ENCODE measurements at regions not wholly inside any gene's neighbourhood (a gene's known extent, or its start where the extent isn't known, plus 50 kb on each side); places are given as distances from the start of the nearest gene placed in this dataset.

GRCh38 chr1:229000187-229000586 is 264.9 kb downstream of the RHOU start:
- H3K79me1 ChIP-seq (replicated peaks; ENCODE audit: low read length, poor library complexity, severe bottlenecking) = no peaks in the 10 kb centered on the region
- no peak for DNase-seq
- WGBS = 98% methylated on average over 8 of the region's 8 CpGs
- peaks cover 3 to 4% of the 10 kb centered on the region in 2 experiments for H3K27me3 ChIP-seq (ENCODE audit: control insufficient read depth in 1 of 2, insufficient read depth in 1 of 2, low read length in 2 of 2)
- H3K4ac ChIP-seq (ENCODE audit: low read depth in 1 of 2, low read length in 2 of 2) = no peak overlapping the region
- no peak overlapping the region for H2BK120ac ChIP-seq (ENCODE audit: low read depth, low read length)
- no peak overlapping the region for H2BK12ac ChIP-seq (ENCODE audit: low read length in 2 of 2)
- no peak overlapping the region for H3K18ac ChIP-seq (ENCODE audit: low read depth in 1 of 2, low read length in 2 of 2)
- no peak overlapping the region for H2BK15ac ChIP-seq (ENCODE audit: low read depth, poor library complexity, severe bottlenecking)
- H2AFZ ChIP-seq (ENCODE audit: low read depth, low read length) = no peak overlapping the region
- peaks cover 2% of the 10 kb centered on the region for H3K4me1 ChIP-seq (ENCODE audit: control insufficient read depth, insufficient read depth, low read depth, low read length)
- no peaks in the 10 kb centered on the region for H3K9me3 ChIP-seq (ENCODE audit: control insufficient read depth, low read length)
- H3K9ac ChIP-seq (ENCODE audit: low read length) = no peak overlapping the region
- H2BK5ac ChIP-seq (ENCODE audit: low read depth, low read length, poor library complexity, severe bottlenecking) = no peak overlapping the region
- no peak overlapping the region for H4K91ac ChIP-seq (ENCODE audit: low read length)
- no peak overlapping the region for H4K8ac ChIP-seq (ENCODE audit: low read length)
- no peak overlapping the region for H3K14ac ChIP-seq (ENCODE audit: low read length in 2 of 2)
- no peak overlapping the region for H2AK5ac ChIP-seq (ENCODE audit: low read length, severe bottlenecking)
- H3K23ac ChIP-seq (ENCODE audit: low read length in 2 of 2) = no peak overlapping the region
- no peak overlapping the region for H3K27ac ChIP-seq (ENCODE audit: low read length, poor library complexity, severe bottlenecking)
- H3K4me2 ChIP-seq (ENCODE audit: low read length, poor library complexity, severe bottlenecking) = no peak overlapping the region
- H3K36me3 ChIP-seq (ENCODE audit: control insufficient read depth in 1 of 2, insufficient read depth in 2 of 2, low read depth in 1 of 2, low read length in 2 of 2) = no peaks in the 10 kb centered on the region
- H3K4me3 ChIP-seq (ENCODE audit: insufficient read depth in 1 of 2, low read depth in 1 of 2, low read length in 2 of 2) = no peak overlapping the region

- no peak overlapping the region for H2AK5ac ChIP-seq (ENCODE audit: low read length, severe bottlenecking)
- WGBS = 96% methylated on average over 1 of the region's 1 CpG
- no peak overlapping the region for H2BK5ac ChIP-seq (ENCODE audit: low read depth, low read length, poor library complexity, severe bottlenecking)
- no peak overlapping the region for H4K91ac ChIP-seq (ENCODE audit: low read length)
- H3K36me3 ChIP-seq (ENCODE audit: control insufficient read depth in 1 of 2, insufficient read depth in 2 of 2, low read depth in 1 of 2, low read length in 2 of 2) = no peaks in the 10 kb centered on the region
- no peaks in the 10 kb centered on the region for H3K9me3 ChIP-seq (ENCODE audit: control insufficient read depth, low read length)
- no peak overlapping the region for H3K18ac ChIP-seq (ENCODE audit: low read depth in 1 of 2, low read length in 2 of 2)
- H3K14ac ChIP-seq (ENCODE audit: low read length in 2 of 2) = no peak overlapping the region
- H2BK120ac ChIP-seq (ENCODE audit: low read depth, low read length) = no peak overlapping the region
- no peak overlapping the region for H2BK15ac ChIP-seq (ENCODE audit: low read depth, poor library complexity, severe bottlenecking)
- no peak for DNase-seq
- no peak overlapping the region for H2AFZ ChIP-seq (ENCODE audit: low read depth, low read length)
- no peak overlapping the region for H3K4me2 ChIP-seq (ENCODE audit: low read length, poor library complexity, severe bottlenecking)
- H3K79me1 ChIP-seq (replicated peaks; ENCODE audit: low read length, poor library complexity, severe bottlenecking) = no peaks in the 10 kb centered on the region
- H3K23ac ChIP-seq (ENCODE audit: low read length in 2 of 2) = no peak overlapping the region
- H3K27me3 ChIP-seq (ENCODE audit: control insufficient read depth in 1 of 2, insufficient read depth in 1 of 2, low read length in 2 of 2) = peaks cover 7 to 8% of the 10 kb centered on the region in 2 experiments
- no peak overlapping the region for H3K4me3 ChIP-seq (ENCODE audit: insufficient read depth in 1 of 2, low read depth in 1 of 2, low read length in 2 of 2)
- H3K4ac ChIP-seq (ENCODE audit: low read depth in 1 of 2, low read length in 2 of 2) = no peak overlapping the region
- H3K4me1 ChIP-seq (ENCODE audit: control insufficient read depth, insufficient read depth, low read depth, low read length) = peaks cover 2% of the 10 kb centered on the region
- no peak overlapping the region for H3K27ac ChIP-seq (ENCODE audit: low read length, poor library complexity, severe bottlenecking)
- no peak overlapping the region for H4K8ac ChIP-seq (ENCODE audit: low read length)
- no peak overlapping the region for H2BK12ac ChIP-seq (ENCODE audit: low read length in 2 of 2)
- no peak overlapping the region for H3K9ac ChIP-seq (ENCODE audit: low read length)
Observed at GRCh38 chr1:229001467-229002011, 266.3 kb downstream of the RHOU start.

GRCh38 chr1:229002037-229002436 is 266.8 kb downstream of the RHOU start:
- peaks cover 7 to 8% of the 10 kb centered on the region in 2 experiments for H3K27me3 ChIP-seq (ENCODE audit: control insufficient read depth in 1 of 2, insufficient read depth in 1 of 2, low read length in 2 of 2)
- no peak overlapping the region for H3K4me2 ChIP-seq (ENCODE audit: low read length, poor library complexity, severe bottlenecking)
- H2BK15ac ChIP-seq (ENCODE audit: low read depth, poor library complexity, severe bottlenecking) = no peak overlapping the region
- H3K18ac ChIP-seq (ENCODE audit: low read depth in 1 of 2, low read length in 2 of 2) = no peak overlapping the region
- WGBS = 98% methylated on average over 3 of the region's 3 CpGs
- no peak overlapping the region for H3K9ac ChIP-seq (ENCODE audit: low read length)
- H2BK5ac ChIP-seq (ENCODE audit: low read depth, low read length, poor library complexity, severe bottlenecking) = no peak overlapping the region
- no peak overlapping the region for H3K14ac ChIP-seq (ENCODE audit: low read length in 2 of 2)
- no peak overlapping the region for H4K91ac ChIP-seq (ENCODE audit: low read length)
- DNase-seq = no peak
- H3K4me1 ChIP-seq (ENCODE audit: control insufficient read depth, insufficient read depth, low read depth, low read length) = peaks cover 2% of the 10 kb centered on the region
- no peak overlapping the region for H2AK5ac ChIP-seq (ENCODE audit: low read length, severe bottlenecking)
- H3K4me3 ChIP-seq (ENCODE audit: insufficient read depth in 1 of 2, low read depth in 1 of 2, low read length in 2 of 2) = no peak overlapping the region
- H2AFZ ChIP-seq (ENCODE audit: low read depth, low read length) = no peak overlapping the region
- no peaks in the 10 kb centered on the region for H3K9me3 ChIP-seq (ENCODE audit: control insufficient read depth, low read length)
- no peaks in the 10 kb centered on the region for H3K79me1 ChIP-seq (replicated peaks; ENCODE audit: low read length, poor library complexity, severe bottlenecking)
- no peak overlapping the region for H2BK120ac ChIP-seq (ENCODE audit: low read depth, low read length)
- no peak overlapping the region for H4K8ac ChIP-seq (ENCODE audit: low read length)
- no peak overlapping the region for H3K4ac ChIP-seq (ENCODE audit: low read depth in 1 of 2, low read length in 2 of 2)
- H3K36me3 ChIP-seq (ENCODE audit: control insufficient read depth in 1 of 2, insufficient read depth in 2 of 2, low read depth in 1 of 2, low read length in 2 of 2) = no peaks in the 10 kb centered on the region
- no peak overlapping the region for H3K27ac ChIP-seq (ENCODE audit: low read length, poor library complexity, severe bottlenecking)
- H2BK12ac ChIP-seq (ENCODE audit: low read length in 2 of 2) = no peak overlapping the region
- no peak overlapping the region for H3K23ac ChIP-seq (ENCODE audit: low read length in 2 of 2)

GRCh38 chr1:229002451-229002960 is 267.2 kb downstream of the RHOU start:
- H3K23ac ChIP-seq (ENCODE audit: low read length in 2 of 2) = no peak overlapping the region
- no peak overlapping the region for H4K8ac ChIP-seq (ENCODE audit: low read length)
- no peak overlapping the region for H2AK5ac ChIP-seq (ENCODE audit: low read length, severe bottlenecking)
- no peaks in the 10 kb centered on the region for H3K36me3 ChIP-seq (ENCODE audit: control insufficient read depth in 1 of 2, insufficient read depth in 2 of 2, low read depth in 1 of 2, low read length in 2 of 2)
- no peak overlapping the region for H3K14ac ChIP-seq (ENCODE audit: low read length in 2 of 2)
- H3K79me1 ChIP-seq (replicated peaks; ENCODE audit: low read length, poor library complexity, severe bottlenecking) = no peaks in the 10 kb centered on the region
- no peak overlapping the region for H3K18ac ChIP-seq (ENCODE audit: low read depth in 1 of 2, low read length in 2 of 2)
- no peak overlapping the region for H3K27ac ChIP-seq (ENCODE audit: low read length, poor library complexity, severe bottlenecking)
- H2BK5ac ChIP-seq (ENCODE audit: low read depth, low read length, poor library complexity, severe bottlenecking) = no peak overlapping the region
- DNase-seq = no peak
- H4K91ac ChIP-seq (ENCODE audit: low read length) = no peak overlapping the region
- no peak overlapping the region for H2AFZ ChIP-seq (ENCODE audit: low read depth, low read length)
- 91% methylated on average over 4 of the region's 4 CpGs for WGBS
- H2BK15ac ChIP-seq (ENCODE audit: low read depth, poor library complexity, severe bottlenecking) = no peak overlapping the region
- peaks cover 2% of the 10 kb centered on the region for H3K4me1 ChIP-seq (ENCODE audit: control insufficient read depth, insufficient read depth, low read depth, low read length)
- H2BK12ac ChIP-seq (ENCODE audit: low read length in 2 of 2) = no peak overlapping the region
- no peak overlapping the region for H3K4ac ChIP-seq (ENCODE audit: low read depth in 1 of 2, low read length in 2 of 2)
- no peak overlapping the region for H3K4me2 ChIP-seq (ENCODE audit: low read length, poor library complexity, severe bottlenecking)
- H3K4me3 ChIP-seq (ENCODE audit: insufficient read depth in 1 of 2, low read depth in 1 of 2, low read length in 2 of 2) = no peak overlapping the region
- no peak overlapping the region for H3K9ac ChIP-seq (ENCODE audit: low read length)
- peaks cover 7 to 9% of the 10 kb centered on the region in 2 experiments for H3K27me3 ChIP-seq (ENCODE audit: control insufficient read depth in 1 of 2, insufficient read depth in 1 of 2, low read length in 2 of 2)
- no peak overlapping the region for H2BK120ac ChIP-seq (ENCODE audit: low read depth, low read length)
- no peaks in the 10 kb centered on the region for H3K9me3 ChIP-seq (ENCODE audit: control insufficient read depth, low read length)
